DND-41 (cell line): ENCODE measurements at regions not wholly inside any gene's neighbourhood (a gene's known extent, or its start where the extent isn't known, plus 50 kb on each side); places are given as distances from the start of the nearest gene placed in this dataset.

Source experiments
- EZH2 ChIP-seq: IDR thresholded peaks from 3 replicates; pipeline ENCODE4 v1.6.1; 2012; ENCODE audit warnings: borderline replicate concordance, low read depth, mild to moderate bottlenecking, moderate library complexity, low read length, inconsistent platforms; ENCODE audit not compliant: severe bottlenecking
- TF ChIP-seq, protein P1 (sequence below): IDR thresholded peaks from 2 replicates; pipeline ENCODE4 v1.5.1; 2012; ENCODE audit warnings: borderline replicate concordance, low read length, moderate library complexity, mild to moderate bottlenecking; ENCODE audit not compliant: poor library complexity, severe bottlenecking; ENCODE audit errors: extremely low read depth

DNA sequence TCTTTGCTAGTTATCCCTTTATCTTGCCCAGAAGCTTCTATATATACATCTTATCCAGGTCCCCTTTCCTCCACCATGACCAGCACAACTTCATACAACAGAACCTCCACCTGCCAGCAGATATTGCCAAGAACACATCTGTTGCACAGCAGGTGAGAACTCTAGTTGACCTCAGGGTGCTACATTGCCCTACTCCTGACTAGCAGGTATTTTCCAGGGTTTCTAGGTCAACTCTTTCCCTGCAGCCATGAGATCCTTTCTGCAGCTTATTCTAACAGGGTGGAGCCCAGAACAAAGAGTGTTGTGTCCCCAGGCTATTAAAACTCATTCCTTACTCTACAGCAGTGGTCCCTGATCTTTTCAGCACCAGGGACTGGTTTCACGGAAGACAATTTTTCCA, 319.5 kb downstream of the PRDM2 start:
- TF ChIP-seq, protein P1, sequence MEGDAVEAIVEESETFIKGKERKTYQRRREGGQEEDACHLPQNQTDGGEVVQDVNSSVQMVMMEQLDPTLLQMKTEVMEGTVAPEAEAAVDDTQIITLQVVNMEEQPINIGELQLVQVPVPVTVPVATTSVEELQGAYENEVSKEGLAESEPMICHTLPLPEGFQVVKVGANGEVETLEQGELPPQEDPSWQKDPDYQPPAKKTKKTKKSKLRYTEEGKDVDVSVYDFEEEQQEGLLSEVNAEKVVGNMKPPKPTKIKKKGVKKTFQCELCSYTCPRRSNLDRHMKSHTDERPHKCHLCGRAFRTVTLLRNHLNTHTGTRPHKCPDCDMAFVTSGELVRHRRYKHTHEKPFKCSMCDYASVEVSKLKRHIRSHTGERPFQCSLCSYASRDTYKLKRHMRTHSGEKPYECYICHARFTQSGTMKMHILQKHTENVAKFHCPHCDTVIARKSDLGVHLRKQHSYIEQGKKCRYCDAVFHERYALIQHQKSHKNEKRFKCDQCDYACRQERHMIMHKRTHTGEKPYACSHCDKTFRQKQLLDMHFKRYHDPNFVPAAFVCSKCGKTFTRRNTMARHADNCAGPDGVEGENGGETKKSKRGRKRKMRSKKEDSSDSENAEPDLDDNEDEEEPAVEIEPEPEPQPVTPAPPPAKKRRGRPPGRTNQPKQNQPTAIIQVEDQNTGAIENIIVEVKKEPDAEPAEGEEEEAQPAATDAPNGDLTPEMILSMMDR = no peak
- no peak for TF ChIP-seq EZH2
